AG09319 (cell line): ENCODE measurements at regions not wholly inside any gene's neighbourhood (a gene's known extent, or its start where the extent isn't known, plus 50 kb on each side); places are given as distances from the start of the nearest gene placed in this dataset.

ENCODE experiments used
- DNase-seq: peaks from one replicate; pipeline ENCODE4 v3.0.0-alpha.2; 2010; ENCODE audit warnings: low read depth; ENCODE audit errors: extremely low read depth
- TF ChIP-seq, protein P1 (sequence below): IDR thresholded peaks from 2 replicates; pipeline ENCODE4 v1.5.1; 2011; ENCODE audit warnings: low read depth, mild to moderate bottlenecking, inconsistent platforms, low read length, moderate library complexity

DNA sequence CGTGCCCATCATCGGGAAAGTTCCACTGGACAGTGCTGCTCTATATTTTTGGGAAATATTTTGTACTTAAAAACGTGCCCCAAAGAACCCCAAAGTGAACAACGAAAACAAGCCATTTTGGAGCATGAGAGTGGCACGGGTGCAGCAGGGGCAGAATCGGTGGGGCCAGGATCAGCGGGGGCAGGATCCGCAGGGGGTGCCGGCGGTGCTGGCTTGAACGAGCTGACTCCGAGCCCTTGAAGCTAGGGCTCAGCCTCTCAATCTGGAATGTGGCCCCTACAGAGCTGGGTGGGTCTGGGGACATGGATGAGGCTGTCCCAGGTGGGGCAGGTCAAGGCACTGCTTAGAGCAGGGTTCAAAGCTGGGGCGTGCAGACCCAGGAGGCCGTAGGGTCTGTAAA is 104.7 kb upstream of the COL5A1 start:
- TF ChIP-seq, protein P1, sequence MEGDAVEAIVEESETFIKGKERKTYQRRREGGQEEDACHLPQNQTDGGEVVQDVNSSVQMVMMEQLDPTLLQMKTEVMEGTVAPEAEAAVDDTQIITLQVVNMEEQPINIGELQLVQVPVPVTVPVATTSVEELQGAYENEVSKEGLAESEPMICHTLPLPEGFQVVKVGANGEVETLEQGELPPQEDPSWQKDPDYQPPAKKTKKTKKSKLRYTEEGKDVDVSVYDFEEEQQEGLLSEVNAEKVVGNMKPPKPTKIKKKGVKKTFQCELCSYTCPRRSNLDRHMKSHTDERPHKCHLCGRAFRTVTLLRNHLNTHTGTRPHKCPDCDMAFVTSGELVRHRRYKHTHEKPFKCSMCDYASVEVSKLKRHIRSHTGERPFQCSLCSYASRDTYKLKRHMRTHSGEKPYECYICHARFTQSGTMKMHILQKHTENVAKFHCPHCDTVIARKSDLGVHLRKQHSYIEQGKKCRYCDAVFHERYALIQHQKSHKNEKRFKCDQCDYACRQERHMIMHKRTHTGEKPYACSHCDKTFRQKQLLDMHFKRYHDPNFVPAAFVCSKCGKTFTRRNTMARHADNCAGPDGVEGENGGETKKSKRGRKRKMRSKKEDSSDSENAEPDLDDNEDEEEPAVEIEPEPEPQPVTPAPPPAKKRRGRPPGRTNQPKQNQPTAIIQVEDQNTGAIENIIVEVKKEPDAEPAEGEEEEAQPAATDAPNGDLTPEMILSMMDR, result no peak
- DNase-seq, result no peak

DNA sequence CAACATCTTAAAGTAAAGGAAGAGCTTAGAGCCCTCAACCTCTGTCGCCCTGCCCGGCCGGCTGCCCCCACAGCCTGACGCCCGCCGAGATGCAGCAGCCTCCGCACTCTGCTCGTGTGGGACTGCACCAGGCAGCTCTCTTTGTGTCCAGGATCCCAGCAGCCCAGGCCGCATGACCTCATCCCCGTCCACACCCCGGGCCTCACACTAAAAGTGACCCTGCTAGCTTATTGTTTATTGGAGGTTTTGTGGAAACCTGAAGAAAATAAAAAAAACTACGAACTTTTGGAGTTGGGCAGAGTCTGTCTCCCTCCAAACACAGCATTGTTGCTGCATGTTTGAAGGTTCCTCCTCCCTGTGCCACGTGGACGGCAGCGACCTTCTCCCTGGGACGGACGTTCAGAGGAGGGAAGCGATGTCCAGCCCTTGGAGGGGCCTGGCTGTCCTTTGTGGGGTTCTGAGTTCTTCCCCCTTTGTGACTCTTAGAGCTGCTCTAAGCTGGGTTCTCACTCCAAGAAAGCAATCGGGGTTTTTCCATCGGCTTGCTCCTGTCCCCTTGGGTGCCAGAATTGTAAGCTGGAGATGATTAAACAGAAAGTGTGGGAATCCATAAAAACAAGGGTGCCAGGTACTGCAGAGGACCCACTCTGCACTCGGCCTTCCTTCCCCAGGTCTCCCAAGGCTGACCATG is 103.5 kb upstream of the COL5A1 start:
- DNase-seq, result no peak
- TF ChIP-seq, protein P1, result no peak

DNA sequence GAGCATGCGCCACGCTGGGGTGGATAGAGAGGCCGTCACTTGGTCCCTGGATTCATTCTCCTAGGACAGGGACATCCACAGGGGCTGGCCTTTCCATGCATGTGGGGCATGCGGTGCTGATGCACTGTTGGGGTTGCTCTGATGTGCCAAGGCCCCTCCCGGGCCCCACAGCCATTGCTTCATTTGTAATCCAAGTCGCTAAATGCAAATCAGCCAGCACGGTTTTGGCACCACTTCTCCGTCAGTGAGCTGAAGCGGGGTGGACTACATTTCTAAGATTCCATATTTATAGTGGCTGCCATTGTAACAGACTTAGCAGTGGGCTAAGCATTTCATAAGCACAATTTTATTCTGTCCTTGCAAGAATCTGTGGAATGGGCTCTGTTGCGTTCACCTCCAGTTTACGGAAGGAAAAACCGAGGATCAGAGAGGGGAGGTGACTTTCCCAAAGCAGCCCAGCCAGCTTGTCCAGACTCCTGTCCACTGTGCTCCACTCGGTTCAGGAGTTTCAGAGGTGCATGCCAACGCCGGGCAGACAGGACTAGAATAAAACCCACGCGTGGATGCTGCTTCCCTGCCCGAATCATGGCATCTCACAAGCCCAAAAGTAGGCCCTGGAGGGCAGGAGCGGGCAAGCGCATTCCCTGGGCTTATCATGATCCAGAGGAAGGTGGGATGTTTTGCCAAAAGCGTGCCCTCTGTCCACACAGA is 102.6 kb upstream of the COL5A1 start:
- TF ChIP-seq, protein P1, result no peak
- DNase-seq, result no peak

DNA sequence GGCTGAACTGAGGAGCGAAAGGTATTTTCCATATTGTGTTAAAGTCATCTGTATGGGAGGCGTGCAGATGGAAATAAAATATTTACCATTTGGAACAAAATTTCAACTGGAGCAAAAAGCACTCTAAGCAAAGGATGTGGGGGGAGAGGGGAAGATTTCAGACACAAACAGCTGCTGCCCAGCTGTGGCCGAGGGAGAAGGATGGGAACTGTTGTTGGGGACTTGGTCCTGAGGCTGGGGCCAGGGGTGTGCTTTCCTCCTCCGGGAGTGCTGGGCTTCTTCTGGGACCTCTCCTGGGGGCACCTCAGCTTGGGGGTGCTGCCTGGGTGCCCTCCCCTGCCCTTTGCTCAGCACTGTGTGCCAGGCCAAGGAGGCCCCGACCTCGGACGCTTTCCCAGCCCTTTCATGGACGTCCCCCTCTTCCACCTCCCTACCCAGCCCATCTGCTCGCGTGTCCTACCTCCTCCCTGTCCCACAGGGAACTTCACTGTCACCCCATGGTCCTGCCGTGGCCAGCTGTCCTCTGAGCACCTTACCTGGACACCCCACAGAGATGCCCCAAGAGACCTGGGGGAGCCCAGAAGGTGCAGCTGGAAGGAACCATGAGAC is 101.9 kb upstream of the COL5A1 start:
- TF ChIP-seq, protein P1, result no peak
- no peak for DNase-seq

DNA sequence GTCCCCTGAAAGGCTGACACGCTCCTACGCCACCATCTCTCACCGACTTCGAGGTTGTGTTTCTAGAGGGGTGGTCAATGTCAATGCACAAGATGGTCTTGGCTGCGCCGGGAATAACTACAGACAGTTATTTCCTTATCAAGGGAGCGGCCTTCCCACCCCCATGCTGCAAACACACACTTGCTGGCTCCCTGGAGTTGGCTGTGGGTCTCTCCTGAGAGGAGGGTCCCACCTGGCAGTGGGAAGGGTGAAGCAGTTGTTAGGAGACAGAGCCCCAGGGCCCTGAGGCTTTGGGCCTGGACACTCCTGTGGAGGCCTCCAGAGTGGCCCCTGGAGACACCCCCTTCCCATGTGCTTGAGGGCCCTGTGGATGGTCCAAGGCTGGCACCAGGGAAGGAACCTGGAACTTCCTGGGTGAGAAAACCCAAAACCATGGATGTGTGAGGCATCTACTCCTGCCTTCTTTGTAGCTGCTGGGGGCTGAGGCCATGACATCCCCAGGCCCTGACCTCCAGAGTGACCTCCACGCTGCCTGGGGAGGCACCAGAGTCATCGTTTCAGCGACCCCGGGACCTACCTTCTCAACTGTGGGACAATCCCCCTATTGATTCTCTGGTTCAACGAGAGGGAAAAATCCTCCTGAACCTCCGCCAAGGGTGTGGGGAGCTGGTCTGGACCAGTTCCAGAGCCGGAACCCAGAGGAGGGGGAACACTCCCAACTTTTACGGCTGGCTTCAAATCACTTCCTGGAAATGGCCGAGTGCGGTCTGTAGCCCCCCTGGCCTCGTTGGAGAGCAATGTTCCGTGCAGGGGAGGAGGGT is 101.1 kb upstream of the COL5A1 start:
- DNase-seq, result no peak

DNA sequence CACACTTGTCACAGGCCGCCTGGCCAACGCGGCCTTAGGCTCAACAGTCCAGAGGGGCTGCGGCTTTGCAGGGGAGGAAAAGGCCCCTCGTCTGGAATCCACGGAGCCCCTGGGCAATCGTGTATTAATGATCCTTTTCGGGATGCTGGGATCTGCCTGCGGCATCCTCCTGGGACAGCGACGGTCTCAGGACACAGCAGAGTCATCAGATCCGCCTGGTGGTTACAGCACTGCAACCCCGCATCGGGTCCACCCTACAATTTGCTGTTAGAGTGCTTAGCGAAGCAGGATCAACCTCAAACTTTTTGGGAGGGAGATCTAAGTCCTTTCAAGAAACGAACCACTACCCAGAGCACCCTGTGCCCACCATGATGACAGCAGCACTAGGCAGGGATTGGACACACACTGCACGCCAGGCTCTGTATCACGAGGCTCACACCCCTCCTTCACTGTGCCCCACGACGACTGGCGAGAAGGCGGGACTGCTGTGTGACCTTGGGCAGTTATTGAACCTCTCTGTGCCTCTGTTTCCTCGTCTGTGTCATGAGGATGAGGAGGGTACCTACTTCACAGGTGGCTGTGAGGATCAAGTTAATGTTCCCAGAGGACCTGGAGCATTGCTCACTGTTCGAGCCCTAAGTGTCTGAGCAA is 100.4 kb upstream of the COL5A1 start:
- no peak for DNase-seq
- TF ChIP-seq, protein P1, result no peak

More for the DNA sequence above, 101.1 kb upstream of the COL5A1 start:
- TF ChIP-seq, protein P1, result no peak
